ENCODE measurements at regions not wholly inside any gene's neighbourhood (a gene's known extent, or its start where the extent isn't known, plus 50 kb on each side); places are given as distances from the start of the nearest gene placed in this dataset.

DNA sequence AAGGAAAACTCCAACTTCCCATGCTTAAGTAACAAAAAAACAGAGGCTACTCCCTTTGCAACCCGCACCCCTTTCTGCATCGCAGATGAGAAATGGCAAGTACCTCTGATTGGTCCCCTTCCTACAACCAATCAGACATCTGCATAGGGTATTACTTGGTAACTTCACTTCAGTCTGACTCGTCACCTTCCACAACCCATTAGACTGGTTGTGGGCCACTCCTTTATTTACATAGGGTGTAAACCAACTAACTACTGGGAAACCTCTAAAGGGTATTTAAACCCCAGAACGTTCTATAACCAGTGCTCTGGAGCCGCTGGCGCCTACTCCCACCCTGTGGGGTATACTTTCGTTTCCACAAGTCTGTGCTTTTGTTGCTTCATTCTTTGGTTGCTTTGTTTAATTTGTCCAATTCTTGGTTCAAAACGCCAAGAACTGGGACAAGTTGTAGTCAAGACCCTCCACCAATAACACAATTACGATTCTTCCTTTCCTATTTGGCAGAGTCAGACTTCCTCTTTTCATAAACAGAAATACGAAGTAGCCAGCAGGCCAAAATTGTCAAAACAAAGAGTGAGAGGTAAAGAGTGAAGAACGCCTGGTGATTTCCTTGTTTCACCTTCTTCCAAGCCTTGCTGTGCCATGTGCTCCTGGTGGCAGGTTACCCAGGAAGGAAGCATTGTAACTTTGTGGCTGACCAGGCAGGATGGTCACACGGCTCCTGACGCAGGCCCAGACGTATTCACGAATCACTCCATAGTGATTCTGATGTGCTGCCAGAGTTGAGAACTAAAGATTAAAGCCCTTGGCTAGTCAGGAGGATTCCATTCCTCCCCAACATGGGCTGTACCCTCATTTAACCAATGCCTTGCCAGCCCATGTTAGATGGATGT is 477.4 kb downstream of the ARHGEF28 start:
- no peak for DNase-seq

DNA sequence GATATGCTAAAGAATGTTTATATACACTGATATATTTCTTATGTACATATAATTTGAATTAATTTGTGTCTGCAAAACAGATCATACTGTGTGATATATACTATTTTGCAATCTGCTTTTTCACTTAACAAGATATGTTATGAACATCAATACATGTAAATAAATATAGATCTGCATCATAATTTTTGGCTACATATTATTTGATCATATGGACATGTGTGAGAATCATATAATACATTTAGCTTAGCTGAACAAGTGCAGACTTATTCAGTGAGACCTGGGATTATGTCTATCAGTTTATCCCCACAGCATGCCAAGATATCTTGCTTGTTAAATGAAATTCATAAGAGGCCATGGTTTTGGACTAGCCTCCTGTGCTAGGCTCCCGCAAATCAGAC is 474.3 kb downstream of the ARHGEF28 start:
- no peak for DNase-seq

DNA sequence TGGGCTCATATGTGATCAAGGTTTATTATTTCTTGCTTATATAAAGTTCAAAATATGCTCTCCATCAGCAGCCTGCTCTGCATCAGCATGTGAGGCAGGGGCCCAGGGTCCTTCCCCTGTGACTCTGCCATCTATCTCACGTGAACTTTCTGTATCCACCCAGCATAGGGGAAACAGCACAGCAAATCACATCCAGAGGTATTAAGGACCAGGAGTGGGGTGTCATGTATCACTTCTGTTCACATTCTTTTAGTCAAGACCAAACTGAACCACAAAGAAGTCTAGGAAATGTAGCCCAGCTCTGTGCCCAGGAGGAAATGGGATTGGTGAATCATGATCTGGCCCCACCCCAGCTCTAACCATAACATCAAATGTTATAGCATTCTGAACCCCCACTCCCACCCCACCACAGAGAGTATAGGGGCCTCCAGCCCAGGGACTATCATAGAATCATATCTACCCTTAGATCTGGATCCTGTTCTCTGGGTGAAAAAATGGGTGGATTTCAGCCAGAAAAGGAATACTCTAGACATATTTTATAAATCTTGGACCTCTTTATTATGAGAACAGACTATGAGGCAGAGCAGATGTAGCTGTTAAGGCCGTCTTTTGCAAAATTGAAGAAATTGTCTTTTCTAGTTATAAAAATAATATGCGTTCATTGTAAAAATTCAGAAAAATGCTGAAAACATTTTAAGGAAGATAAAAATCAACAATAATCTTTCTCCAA is 473.7 kb downstream of the ARHGEF28 start:
- DNase-seq: no peak

GRCh38 chr5:74098941-74099340 is 472.9 kb downstream of the ARHGEF28 start:
- DNase-seq: no peak

DNA sequence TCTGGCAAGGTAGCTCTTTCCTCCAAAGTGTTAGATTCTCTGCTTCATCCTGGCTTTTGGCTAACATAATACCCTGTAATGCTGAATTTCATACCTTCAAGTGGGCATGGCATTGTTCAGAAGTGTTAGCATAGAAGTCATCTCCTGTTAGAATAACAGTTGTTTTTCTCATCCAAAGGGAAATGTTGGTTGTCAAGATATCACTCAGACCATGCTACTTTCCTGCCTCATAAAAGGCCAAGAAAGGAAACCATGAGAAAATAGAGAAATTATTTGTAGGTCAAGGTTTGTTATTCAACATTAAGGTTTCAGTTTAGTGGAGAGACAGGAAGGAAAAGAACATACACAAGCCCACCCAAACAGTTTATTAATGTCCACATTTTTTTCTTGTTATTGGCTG is 472.5 kb downstream of the ARHGEF28 start:
- no peak for DNase-seq

DNA sequence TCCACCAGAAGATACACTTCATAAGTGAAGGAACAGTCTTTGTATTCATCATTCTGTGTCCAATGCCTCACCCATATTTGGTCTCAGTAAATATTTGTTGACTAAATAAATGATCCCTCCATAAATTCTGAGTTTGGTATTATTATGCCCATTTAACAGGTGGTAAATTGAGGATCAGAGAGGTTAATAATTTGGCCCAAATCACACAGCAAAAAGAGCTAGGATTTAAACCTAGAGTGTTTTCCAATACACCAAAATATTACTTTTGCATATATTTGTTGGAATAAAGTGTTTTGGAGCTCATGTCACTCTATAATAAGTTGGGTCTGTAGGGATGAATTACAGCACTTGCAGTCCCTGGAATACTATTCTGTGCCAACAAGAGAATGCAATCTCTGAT is 470.3 kb downstream of the ARHGEF28 start:
- DNase-seq: no peak

- DNase-seq: no peak
Observed at GRCh38 chr5:74095871-74096270, 469.9 kb downstream of the ARHGEF28 start.

DNA sequence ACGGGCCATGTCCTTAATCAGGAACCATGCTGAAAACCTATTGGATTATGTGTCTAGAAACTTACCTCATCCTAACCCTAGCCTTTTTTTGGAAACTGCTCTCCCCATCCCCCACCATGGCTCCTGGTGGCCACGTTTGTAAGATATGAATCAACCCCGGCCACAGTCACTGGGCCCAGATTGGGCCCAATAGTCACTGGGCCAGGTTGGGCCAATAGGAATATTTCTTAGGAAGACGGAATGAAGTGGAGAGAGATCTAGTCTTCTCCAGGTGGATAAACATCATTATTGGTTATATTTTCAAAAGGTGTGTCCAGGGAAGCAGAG is 468.7 kb downstream of the ARHGEF28 start:
- no peak for DNase-seq

- DNase-seq: no peak
Observed at GRCh38 chr5:74094096-74094781, 468.2 kb downstream of the ARHGEF28 start.

GRCh38 chr5:74093561-74093960 is 467.6 kb downstream of the ARHGEF28 start:
- DNase-seq: no peak

DNA sequence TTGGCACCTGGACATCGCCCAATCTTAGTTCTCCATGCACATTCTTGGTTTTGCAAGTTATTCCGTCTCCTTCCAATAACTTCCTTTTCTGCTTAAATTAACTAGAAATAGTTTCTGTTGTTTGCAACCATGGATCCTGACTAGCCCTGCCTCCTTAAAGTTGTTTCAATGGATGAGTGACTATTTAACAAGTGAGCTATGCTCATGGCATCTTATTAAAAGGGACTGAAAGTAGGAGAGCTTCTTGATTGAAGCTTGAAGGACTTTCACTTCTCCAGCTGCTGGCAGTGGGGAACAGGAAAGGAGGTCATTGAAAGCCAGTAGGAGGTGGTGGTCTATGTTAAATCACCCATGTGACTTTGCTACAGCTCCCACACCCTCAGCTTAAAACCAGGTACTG is 466.8 kb downstream of the ARHGEF28 start:
- no peak for DNase-seq

DNA sequence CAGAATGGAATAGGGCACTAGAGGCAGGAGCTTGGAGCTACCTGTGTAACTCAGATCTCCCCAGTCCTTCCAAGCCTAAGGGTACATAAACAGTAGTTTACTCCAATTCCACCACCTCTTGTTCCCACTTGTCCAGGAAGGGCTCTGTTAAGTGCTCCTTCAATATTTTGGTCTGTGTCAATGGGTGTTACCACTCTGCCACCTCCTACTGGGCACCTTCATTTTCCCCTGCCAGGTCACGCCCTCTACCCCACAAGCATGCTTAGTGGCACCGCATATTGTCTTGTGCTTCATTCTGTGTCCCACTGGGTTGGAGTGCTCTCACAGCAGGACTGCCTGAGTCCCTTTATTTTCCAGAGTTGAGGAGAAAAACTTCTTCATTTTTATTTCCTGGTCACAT is 459.8 kb downstream of the ARHGEF28 start:
- no peak for DNase-seq

- no peak for DNase-seq
Observed at GRCh38 chr5:74085186-74085585, 459.2 kb downstream of the ARHGEF28 start.

DNA sequence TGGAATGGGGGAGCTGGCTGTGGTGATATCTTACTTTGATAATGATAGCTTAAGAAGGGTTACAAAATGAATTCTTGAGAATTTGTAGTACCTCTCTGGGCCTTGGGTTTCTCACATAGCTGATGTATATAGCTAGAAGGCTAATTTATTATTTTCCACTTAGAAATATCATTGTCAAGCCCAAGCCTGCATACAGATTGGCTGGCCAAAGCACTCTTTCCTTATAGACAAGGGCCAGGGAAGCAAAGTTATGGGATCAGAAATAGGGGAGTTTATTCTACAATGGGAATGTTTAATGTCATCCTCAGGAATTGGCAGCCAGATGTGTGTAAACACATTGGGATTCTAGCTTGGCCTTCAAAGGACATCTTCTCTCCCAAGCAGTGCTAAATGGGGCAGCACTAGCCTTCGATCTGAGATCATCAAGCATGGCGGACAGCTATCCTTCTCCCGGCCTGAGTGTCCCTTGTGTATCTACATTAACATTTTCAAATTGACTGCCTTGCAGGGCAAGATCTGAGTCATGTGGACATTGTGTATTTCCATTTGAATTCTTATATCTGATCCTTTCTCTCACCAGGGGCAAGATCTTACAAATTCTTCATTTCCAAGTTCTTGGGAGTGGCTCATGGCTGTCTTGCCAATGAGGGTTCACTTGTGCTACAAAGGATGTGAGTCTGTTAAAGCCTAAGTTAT is 457.2 kb downstream of the ARHGEF28 start:
- no peak for DNase-seq

DNA sequence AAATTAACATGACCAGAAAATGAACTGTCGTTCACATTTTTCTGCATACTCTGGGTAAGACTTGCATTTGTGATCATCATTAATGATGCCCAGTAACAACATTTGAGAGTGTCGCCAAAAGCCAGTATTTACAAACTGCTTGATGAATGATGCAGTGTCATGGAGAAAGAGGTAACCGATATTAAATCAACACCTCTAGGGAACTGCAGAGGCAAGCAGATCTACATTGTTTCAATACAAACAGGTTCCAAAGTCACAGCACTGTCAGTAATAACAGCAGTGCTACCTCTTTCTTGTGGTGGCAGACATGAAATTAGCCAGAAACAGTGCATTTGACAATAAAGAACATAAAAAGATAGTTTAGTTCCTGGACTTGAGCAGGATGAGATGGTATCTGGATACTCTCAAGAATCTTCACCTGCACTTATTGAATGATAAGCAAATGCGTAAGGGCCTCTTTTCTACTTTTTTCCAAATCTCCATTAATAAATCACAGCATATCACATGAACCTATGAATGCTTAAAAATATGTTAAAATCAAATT is 456.6 kb downstream of the ARHGEF28 start:
- DNase-seq: no peak

GRCh38 chr5:74081126-74081525 is 455.1 kb downstream of the ARHGEF28 start:
- DNase-seq: no peak

GRCh38 chr5:74079971-74080556 is 454.1 kb downstream of the ARHGEF28 start:
- no peak for DNase-seq

- no peak for DNase-seq
Observed at GRCh38 chr5:74075501-74076484, 449.8 kb downstream of the ARHGEF28 start.

DNA sequence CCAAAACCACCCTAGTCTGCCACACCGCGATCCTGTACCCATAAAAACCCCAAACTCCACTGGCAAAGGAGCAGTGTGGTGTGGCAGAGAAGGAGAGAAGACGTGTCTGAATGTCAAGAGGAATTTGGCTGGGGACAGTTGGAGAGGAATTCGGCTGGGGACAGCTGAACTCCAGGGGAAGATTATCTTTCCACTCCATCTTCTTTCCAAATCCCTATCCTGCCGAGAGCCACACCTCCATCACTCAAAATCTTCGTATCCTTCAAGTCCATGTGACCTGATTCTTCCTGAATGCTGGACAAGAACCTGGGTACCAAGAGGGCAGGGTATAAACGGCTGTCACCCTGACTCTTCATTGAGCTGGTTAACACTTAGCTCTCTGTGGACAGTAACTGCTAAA is 448.1 kb downstream of the ARHGEF28 start:
- no peak for DNase-seq

DNA sequence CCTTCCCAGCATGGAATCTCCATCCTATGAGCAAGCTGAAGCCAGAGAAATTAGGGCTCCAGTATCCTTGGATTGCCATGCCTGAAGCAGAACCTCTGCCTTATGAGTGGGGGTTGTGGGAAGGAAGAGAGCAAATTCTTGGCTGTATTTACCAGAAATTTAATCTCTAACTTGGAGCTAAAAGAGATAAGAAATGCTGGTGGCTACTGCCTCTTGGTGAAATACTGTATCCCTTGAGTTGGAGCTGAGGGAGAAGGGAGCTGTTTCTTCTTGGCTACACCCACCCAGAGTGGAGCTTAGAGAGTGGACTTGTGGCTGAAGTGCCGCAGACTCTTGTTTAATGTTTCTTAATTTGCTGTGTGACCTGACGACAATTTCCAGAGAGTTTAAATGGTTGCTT is 447.3 kb downstream of the ARHGEF28 start:
- no peak for DNase-seq

DNA sequence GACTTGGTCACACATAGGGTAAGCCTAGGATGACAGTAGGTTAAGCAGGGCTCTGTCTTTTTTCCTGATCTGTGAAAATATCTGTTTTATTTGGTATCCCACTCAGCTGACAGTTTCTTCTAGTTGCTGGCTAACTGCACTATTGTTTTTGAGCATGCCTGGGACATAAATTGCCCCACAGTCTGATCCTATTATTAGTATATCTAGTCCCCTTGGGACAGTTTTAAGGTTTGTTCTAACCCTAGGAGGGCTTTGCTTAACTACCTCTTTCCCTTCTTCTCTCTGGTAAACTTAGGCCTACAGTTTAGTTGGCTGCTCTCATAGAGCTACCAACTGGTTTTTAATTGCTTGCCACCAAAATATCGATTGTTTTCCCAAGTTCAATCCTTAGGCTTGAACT is 446.6 kb downstream of the ARHGEF28 start:
- DNase-seq: no peak
